Stimulated activated CD4-positive, alpha-beta T cell treated with anti-CD3 and anti-CD28 coated beads, Interleukin-4, amount 100 ng/mL, for 4 hours (primary cell): ENCODE measurements at regions not wholly inside any gene's neighbourhood (a gene's known extent, or its start where the extent isn't known, plus 50 kb on each side); places are given as distances from the start of the nearest gene placed in this dataset.
"Not testable (repeated sequence)": the region's sequence is repeated elsewhere in the genome, so short reads cannot be mapped to it uniquely, and the experiment has no call there.

Source experiments
- DNase-seq, 2 experiments: peaks; one replicate each; pipeline ENCODE4 v3.0.0-alpha.2; 2020

DNA sequence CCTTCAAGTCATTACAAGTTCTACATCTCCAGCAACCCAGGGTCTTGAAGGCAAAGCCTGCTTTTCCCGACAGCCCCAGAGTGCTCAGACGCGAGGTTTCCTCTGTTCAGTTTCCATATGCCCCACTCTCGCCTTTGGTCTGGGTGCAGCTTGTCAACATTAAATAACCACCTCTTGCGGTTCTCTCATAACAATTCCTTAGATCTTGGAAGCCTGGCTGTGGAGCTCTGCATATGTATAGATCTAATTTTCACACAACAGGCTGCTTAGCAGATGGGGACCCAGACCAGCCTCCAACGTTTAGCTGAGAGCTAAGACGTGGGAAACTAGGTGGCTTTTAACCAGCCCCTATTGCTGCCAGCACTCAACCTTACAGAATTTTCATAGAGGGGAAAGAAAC is 295.5 kb downstream of the RPLP1 start:
- no peak for DNase-seq

GRCh38 chr15:69748576-69749185 is 296.1 kb downstream of the RPLP1 start:
- no peak for DNase-seq

GRCh38 chr15:69749274-69749673 is 296.7 kb downstream of the RPLP1 start:
- DNase-seq: no peak

- no peak for DNase-seq
These were observed 297.2 kb downstream of the RPLP1 start for GRCh38 chr15:69749797-69750196.

DNA sequence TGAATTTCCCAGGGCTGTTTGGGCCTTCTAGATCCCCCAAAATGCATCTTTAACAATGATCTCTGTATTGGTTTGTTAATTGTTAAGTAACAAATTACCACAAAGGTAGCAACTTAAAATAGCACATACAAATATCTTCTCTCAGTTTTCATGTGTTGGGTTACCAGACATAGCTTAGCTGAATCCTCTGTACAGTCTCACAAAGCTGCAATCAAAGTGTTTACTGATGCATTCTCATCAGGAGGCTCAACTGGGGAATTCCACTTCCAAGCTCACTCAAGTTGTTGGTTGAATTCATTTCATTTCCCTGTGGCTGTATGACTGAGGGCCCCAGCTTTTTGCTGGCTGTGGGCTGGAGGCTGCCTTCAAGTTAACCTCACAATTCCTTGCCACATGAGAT is 297.6 kb downstream of the RPLP1 start:
- DNase-seq: no peak

DNA sequence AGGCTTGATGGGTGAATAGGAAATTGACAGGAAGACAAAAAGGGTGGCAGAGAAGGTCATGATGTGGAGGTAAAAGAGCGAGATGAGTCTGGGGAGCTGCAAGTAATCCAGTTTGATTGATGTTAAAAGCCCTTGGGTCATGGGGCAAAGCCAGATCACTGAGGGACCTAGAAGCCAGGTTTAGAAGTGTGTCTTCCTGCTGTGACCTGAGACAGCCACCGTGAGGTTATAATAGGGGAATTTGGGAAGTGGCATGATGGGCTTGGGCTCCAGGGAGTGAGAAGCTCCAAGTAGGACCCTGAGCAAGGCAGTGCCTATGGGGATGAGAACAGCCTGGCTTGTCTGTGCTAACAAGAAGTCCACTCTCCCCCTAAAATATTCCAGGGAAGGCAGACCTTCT is 298.5 kb downstream of the RPLP1 start:
- DNase-seq: no peak

DNA sequence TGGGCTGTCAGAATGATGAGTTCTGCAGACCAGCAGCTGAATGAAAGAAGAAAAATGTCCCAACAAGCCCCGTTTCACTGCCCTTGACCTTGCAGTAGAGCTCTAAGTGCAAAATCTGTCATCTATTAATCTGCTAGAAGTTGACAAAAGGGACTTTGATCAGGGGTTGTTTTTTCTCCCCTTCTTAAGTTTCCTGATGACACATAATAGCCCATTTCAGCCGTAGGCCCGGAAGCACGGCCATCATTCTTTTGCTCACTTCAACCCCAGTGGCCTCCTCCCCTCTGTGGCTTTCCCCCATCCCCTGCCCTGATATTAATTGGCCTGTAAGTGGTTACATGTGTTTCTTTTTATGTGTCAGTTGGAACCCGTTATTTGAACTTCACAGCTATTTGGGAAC is 298.9 kb downstream of the RPLP1 start:
- DNase-seq: no peak

- DNase-seq: no peak
These were observed 301.2 kb downstream of the RPLP1 start for GRCh38 chr15:69753867-69754266.

DNA sequence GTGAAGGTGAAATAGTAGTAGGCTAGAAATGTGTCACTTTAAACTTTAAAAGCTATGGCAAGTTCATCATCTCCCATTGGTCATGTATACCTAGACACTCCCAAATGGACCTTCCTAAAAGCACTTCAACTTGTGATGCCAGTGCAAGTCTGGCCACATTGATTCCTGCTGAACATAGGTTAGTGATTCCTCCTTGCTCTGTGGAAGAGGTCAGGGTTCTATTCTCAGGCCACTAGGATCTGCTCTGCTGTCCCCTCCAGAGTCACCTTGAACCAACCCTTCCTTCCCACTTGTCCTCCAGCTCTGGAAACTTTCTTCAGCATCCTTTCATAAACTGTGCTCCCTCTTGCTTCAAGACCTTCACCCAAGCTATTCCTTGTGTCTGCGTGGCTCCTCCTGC is 301.7 kb downstream of the RPLP1 start:
- no peak for DNase-seq

DNA sequence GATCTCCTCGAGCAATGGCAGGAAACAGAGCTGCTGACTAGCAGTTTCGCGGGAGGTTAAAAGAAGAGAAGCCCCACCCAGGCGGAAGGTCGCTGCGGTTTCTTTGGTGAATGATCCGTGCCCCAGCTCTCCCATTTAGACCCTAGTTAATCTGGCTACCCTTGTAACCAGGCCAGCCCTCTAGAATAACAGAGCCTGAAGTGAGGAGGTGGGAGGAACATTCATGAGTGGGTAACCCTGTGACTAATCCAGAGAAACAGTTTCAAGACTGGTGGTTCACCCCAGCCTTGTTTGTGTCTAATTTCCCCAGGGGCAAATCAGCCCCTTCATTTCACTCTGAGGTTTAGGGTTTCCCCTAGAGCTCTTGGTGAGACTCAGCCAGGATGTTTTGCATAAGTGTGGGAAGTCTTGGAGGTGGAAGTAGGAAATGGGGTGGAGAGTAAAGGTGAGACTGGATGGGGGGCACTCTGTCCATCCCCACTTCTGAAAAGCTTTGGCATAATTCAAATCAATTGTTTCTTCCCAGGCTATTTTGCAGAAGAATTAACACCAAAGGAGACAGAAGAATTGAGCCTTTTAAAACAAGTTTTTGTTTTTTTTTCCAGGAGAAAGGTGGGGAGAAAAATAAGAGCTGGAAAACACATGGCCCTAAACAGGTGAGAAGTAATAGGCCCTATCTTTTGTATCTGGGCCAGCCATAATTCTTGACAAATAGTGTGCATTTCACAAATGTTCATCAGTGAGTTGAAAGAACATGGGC is 303.1 kb downstream of the RPLP1 start:
- peak; percentile 68 to 84 for DNase-seq

DNA sequence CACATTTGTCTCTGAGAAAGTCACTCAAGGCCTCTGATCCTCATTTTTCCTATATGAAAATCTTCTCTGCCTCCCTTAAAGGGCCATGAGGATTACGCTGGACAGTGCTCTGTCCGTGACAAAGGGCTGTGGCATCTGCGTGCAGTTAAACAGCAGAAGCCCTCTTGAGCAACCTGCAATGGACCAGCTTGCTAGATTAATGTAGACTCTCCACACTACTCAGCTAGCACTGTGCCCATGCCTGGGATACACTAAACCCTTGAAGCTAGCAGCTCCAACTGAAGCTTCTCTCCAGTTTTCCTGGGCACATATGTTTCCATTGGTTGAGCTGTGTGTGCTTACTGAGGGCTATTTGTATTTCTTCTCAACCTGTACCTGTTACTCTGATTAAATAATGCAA is 303.8 kb downstream of the RPLP1 start:
- DNase-seq: no peak

DNA sequence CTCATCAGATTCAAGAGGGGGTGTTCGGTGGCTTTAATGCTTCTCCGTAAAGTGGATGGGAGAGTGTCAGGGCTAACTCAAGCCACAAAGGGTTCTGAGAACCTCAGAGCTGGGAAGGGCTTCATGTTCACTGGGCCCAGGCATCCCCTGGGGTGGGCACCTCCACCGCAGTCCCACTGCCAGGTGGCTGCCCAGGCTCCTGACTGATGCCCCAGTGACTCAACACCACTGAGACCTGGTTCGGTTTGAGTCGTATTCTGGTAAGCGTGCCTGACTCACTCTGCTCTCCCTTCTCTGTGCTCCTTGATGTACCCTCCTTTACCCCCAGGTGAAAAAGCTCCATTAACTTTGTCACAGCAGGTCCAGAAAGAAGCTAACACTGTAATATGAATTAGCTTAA is 304.6 kb downstream of the RPLP1 start:
- peak; percentile 62 to 78 for DNase-seq

GRCh38 chr15:69758291-69758771 is 305.7 kb downstream of the RPLP1 start:
- no peak for DNase-seq

- peak; percentile 66 to 89 for DNase-seq
These were observed 306.5 kb downstream of the RPLP1 start for GRCh38 chr15:69758810-69759790.

DNA sequence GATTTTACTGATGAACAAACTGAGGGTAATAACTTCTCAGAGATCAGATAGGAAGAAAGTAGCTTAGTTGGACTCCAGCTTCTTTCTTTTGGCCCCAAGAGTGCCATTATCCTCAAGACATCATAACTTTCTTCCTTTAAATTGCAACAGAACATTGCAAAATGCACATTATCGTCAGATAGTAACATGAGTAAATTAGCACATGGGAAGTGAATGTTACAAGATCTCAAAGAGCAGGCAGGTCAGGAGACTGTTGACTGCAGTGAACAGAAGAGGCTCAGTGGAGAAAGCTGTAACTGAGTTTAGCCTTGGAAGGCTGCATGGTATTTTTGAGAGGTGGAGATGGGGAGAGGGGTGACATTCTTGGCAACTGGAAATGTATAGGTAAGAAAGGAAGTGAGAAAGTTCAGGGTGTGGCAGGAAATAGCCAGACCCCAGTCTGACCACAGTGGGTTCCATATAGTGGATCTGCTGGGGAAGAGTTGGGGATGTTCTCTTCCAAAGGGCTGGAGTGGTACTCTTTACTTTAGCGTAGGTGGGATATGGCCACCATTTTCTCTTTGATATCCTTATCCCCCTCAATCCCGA is 307.7 kb downstream of the RPLP1 start:
- no peak for DNase-seq

DNA sequence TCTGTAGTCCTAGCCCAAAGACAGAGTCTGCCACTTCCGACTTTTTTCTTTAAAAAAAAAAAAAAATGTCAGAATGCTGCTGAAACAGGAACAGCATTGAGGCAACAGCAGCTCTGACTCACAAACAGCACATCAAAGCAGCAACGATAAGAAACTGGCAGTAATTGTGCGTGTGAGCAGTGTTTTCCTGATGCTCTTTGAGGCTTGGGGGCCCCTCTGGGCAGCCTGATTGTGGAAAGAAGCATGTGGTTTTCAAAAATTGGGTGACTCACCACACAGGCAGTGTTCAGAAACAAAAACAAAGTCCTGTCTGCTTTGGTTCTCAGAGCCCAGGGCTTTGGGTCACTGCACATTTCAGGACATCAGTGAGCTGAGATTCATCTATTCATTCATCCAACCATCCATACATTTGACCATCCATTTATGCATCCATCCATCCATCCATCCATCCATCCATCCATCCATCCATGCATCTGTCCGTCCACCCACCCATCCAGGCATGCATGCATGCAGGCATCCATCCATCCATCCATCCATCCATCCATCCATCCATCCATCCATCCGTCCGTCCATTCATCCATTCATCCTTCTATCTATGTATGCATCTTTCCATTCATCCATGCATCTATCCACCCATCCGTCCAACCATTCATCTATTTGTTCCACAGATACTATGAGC is 308.4 kb downstream of the RPLP1 start:
- DNase-seq: peak; percentile 59 to 90

DNA sequence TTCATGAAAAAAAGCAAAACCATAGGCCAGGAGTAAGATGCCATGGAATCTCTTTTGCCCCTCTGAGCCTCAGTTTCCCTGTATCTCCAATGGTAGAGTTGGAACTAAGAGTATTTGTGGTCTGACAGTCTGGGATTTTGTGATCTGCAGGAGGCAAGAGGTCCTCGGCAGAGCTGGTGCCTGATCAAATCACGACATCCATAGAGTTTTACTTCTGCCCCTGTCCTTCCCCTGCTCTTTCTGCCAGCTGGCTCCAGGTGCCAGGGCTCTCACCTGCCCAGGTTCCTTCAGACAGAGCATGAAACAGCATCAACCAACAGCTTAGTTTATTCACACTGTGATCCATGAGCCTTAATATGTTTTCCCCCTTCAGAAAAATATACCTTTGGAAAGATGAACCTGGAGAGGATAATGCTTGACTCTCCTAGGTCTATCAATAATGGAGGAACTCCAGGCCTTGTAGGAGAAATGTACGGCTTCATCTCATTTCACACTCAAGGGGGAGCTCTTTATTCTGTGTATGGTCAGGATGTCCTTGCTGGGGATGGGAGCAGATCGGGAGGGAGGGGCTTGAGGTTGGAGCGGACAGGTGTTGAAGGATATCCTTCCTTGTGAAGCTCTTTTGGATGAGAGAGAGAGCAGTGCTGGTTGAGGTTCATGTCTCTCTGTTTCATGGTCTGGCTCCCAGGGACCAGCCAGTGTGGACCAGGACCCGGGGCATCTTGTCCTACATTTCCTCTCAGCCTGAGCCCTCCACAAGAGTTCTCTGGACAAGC is 309.9 kb downstream of the RPLP1 start:
- no peak for DNase-seq

DNA sequence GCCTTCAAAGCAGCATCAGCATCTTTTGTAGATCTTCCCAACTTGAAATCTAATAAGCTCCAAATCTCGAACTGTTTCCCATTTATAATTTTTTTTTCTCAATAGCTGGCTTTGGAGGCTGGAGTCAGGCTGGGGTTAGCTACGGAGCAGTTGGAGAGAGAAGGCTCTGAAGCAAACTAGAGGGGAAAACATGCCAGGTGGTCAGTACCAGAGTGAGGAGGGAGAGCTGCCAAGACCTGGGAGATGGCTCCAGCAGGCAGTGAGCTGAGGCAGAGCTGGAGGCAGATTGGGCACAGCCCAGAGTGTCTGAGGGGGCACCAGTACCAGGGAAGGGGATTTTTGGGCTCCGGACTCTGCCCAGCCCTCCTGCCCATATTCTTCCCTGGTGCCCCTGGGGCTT is 311.2 kb downstream of the RPLP1 start:
- DNase-seq: no peak

DNA sequence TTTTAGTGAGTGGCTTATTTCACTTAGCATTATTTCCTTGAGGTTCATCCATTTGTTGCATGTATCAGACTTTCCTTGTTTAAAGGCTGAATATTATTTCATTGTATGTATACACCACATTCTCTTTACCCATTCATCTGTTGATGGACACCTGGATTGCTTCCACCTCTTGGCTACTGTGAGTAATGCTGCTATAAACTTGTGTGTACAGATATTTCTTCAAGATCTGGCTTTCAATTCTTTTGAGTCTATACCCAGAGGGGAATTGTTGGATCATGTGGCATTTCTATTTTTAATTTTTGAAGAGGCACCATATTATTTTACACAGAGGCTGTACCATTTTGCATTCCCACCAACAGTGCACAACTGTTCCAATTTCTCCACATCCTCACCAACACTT is 313.5 kb downstream of the RPLP1 start:
- DNase-seq: no peak

GRCh38 chr15:69767191-69767590 is 314.6 kb downstream of the RPLP1 start:
- DNase-seq: no peak

GRCh38 chr15:69769336-69769735 is 316.7 kb downstream of the RPLP1 start:
- peak in 1 of 2 experiments; percentile 26 for DNase-seq

- not testable (repeated sequence) for DNase-seq
These were observed 321.6 kb downstream of the RPLP1 start for GRCh38 chr15:69774258-69774657.
